Liver (tissue), 8 donors: ENCODE measurements at regions not wholly inside any gene's neighbourhood (a gene's known extent, or its start where the extent isn't known, plus 50 kb on each side); places are given as distances from the start of the nearest gene placed in this dataset.

ENCODE experiments used
- DNase-seq: peaks from one replicate; pipeline ENCODE4 v3.0.0-alpha.2; 2017; ENCODE audit warnings: low spot score
- H3K27ac ChIP-seq, 2 donors: one replicate each; pipeline ENCODE4 v1.7.0; 2013; ENCODE audit warnings: inconsistent platforms in 2 of 2, low read length in 2 of 2, control low read depth in 1 of 2, low read depth in 1 of 2, mild to moderate bottlenecking in 1 of 2
- H3K27me3 ChIP-seq, 4 donors: one replicate each; pipeline versions ENCODE4 v1.6.1 to v1.7.0; 2013; ENCODE audit warnings: low read length in 3 of 4, inconsistent platforms in 1 of 4, mild to moderate bottlenecking in 1 of 4, moderate library complexity in 1 of 4; ENCODE audit not compliant: control insufficient read depth in 4 of 4, insufficient read depth in 4 of 4
- H3K36me3 ChIP-seq, 4 donors: one replicate each; pipeline versions ENCODE4 v1.6.1 to v1.7.0; 2013; ENCODE audit warnings: low read length in 3 of 4, mild to moderate bottlenecking in 3 of 4, low read depth in 1 of 4, moderate library complexity in 1 of 4; ENCODE audit not compliant: control insufficient read depth in 4 of 4, insufficient read depth in 3 of 4
- H3K4me1 ChIP-seq, 4 donors: one replicate each; pipeline versions ENCODE4 v1.6.1 to v1.7.0; 2013; ENCODE audit warnings: low read length in 3 of 4, mild to moderate bottlenecking in 3 of 4, moderate library complexity in 1 of 4; ENCODE audit not compliant: control insufficient read depth in 4 of 4, insufficient read depth in 4 of 4
- H3K4me3 ChIP-seq, 3 donors: one replicate each; pipeline versions ENCODE4 v1.6.1 to v1.7.0; 2013; ENCODE audit warnings: low read length in 3 of 3, control low read depth in 1 of 3, low read depth in 1 of 3, mild to moderate bottlenecking in 1 of 3
- H3K9ac ChIP-seq, 2 donors: one replicate each; pipeline ENCODE4 v1.7.0; 2013; ENCODE audit warnings: low read length in 2 of 2, mild to moderate bottlenecking in 2 of 2, moderate library complexity in 2 of 2, control low read depth in 1 of 2, low read depth in 1 of 2
- H3K9me3 ChIP-seq, 4 donors: one replicate each; pipeline versions ENCODE4 v1.6.1 to v1.7.0; 2013; ENCODE audit warnings: low read length in 3 of 4; ENCODE audit not compliant: control insufficient read depth in 4 of 4
- ATF3 ChIP-seq: IDR thresholded peaks from 2 replicates; pipeline ENCODE4 v1.6.1; 2016; ENCODE audit warnings: antibody characterized with exemption
- CTCF ChIP-seq: fragments of 150-350 bp; IDR thresholded peaks from 2 replicates; pipeline ENCODE4 v1.5.1; 2017; ENCODE audit warnings: improper control_type of control experiment, low read depth, low read length; ENCODE audit not compliant: missing input control
- EGR1 ChIP-seq, 2 donors: IDR thresholded peaks; 2 replicates each; pipeline ENCODE4 v1.6.1; 2016 to 2018; ENCODE audit warnings: antibody characterized with exemption in 2 of 2, low read depth in 2 of 2
- FOXA1 ChIP-seq: IDR thresholded peaks from 2 replicates; pipeline ENCODE4 v1.6.1; 2016; ENCODE audit warnings: antibody characterized with exemption
- FOXA2 ChIP-seq: IDR thresholded peaks from 2 replicates; pipeline ENCODE4 v1.6.1; 2016; ENCODE audit warnings: antibody characterized with exemption
- GABPA ChIP-seq, 2 donors: IDR thresholded peaks in 1 of 2; conservative IDR thresholded peaks in 1 of 2; 2 replicates each; pipeline ENCODE4 v1.6.1; 2016; ENCODE audit warnings: antibody characterized with exemption in 2 of 2, mild to moderate bottlenecking in 1 of 2, moderate library complexity in 1 of 2
- HNF4A ChIP-seq, 2 donors: conservative IDR thresholded peaks; 2 replicates each; pipeline ENCODE4 v1.6.1; 2016; ENCODE audit warnings: antibody characterized with exemption in 2 of 2, mild to moderate bottlenecking in 2 of 2
- JUND ChIP-seq, 2 donors: IDR thresholded peaks; 2 replicates each; pipeline ENCODE4 v1.6.1; 2016; ENCODE audit warnings: antibody characterized with exemption in 2 of 2
- MAX ChIP-seq: IDR thresholded peaks from 2 replicates; pipeline ENCODE4 v1.6.1; 2016; ENCODE audit warnings: antibody characterized with exemption
- NR2F2 ChIP-seq: IDR thresholded peaks from 2 replicates; pipeline ENCODE4 v1.6.1; 2016; ENCODE audit warnings: antibody characterized with exemption
- RAD21 ChIP-seq, 2 donors: IDR thresholded peaks; 2 replicates each; pipeline ENCODE4 v1.6.1; 2016; ENCODE audit warnings: antibody characterized with exemption in 2 of 2, mild to moderate bottlenecking in 2 of 2
- RXRA ChIP-seq, 2 donors: IDR thresholded peaks; 2 replicates each; pipeline ENCODE4 v1.6.1; 2017 to 2018; ENCODE audit warnings: antibody characterized with exemption in 2 of 2, mild to moderate bottlenecking in 1 of 2
- SP1 ChIP-seq: IDR thresholded peaks from 2 replicates; pipeline ENCODE4 v1.6.1; 2018; ENCODE audit warnings: antibody characterized with exemption, mild to moderate bottlenecking
- TAF1 ChIP-seq: conservative IDR thresholded peaks from 2 replicates; pipeline ENCODE4 v1.6.1; 2016; ENCODE audit warnings: antibody characterized with exemption, mild to moderate bottlenecking
- YY1 ChIP-seq: IDR thresholded peaks from 2 replicates; pipeline ENCODE4 v1.6.1; 2016; ENCODE audit warnings: antibody characterized with exemption, mild to moderate bottlenecking
- WGBS: extraction: QIAGEN DNeasy Blood & Tissue Kit; methylation state at CpG from one replicate; pipeline ENCODE4 v1.1.7; 2013; 5-methylcytosine and 5-hydroxymethylcytosine counted together
- donor health status: healthy.
- donor health status: healthy.
- donor health status: healthy.
- donor health status: healthy.
- donor health status: healthy.

- no peaks in the 10 kb centered on the region for H3K4me1 ChIP-seq
- H3K9me3 ChIP-seq = no peaks in the 10 kb centered on the region
- TF ChIP-seq JUND (IDR thresholded peaks at IDR 0.05) = no peak
- H3K27ac ChIP-seq = no peak overlapping the region
- no peak overlapping the region for H3K9ac ChIP-seq
- no peaks in the 10 kb centered on the region for H3K27me3 ChIP-seq
- no peak for DNase-seq
- no peaks in the 10 kb centered on the region for H3K36me3 ChIP-seq
- 56% methylated on average over 6 of the region's 6 CpGs for WGBS
- H3K4me3 ChIP-seq = no peak overlapping the region
These were observed 170.3 kb upstream of the SETBP1 start for GRCh38 chr18:44510390-44510789.

GRCh38 chr18:44513233-44513632 lies 167.5 kb upstream of the SETBP1 start:
- TF ChIP-seq CTCF (no peak), SP1 (no peak), FOXA2 (no peak), TAF1 (no peak), YY1 (no peak)
- Histone ChIP-seq H3K4me1 (no peaks in the 10 kb centered on the region), H3K27me3 (no peaks in the 10 kb centered on the region), H3K4me3 (no peak overlapping the region), H3K9ac (no peak overlapping the region), H3K36me3 (no peaks in the 10 kb centered on the region), H3K9me3 (no peaks in the 10 kb centered on the region), H3K27ac (no peak overlapping the region)
- WGBS = 90% methylated on average over 3 of the region's 3 CpGs
- DNase-seq = no peak

- H3K36me3 ChIP-seq = no peaks in the 10 kb centered on the region
- no peaks in the 10 kb centered on the region for H3K27me3 ChIP-seq
- no peak overlapping the region for H3K9ac ChIP-seq
- TF ChIP-seq JUND (IDR thresholded peaks at IDR 0.05) (no peak), EGR1 (IDR thresholded peaks at IDR 0.05; ENCODE audit: low read depth in 2 of 2) (no peak), RXRA (IDR thresholded peaks at IDR 0.05) (no peak), RAD21 (IDR thresholded peaks at IDR 0.05) (no peak), HNF4A (conservative IDR thresholded peaks at IDR 0.05) (no peak), ATF3 (no peak), FOXA1 (no peak), SP1 (no peak)
- no peak overlapping the region for H3K4me3 ChIP-seq
- no peaks in the 10 kb centered on the region for H3K9me3 ChIP-seq
- DNase-seq = no peak
- H3K4me1 ChIP-seq = no peaks in the 10 kb centered on the region
- no peak overlapping the region for H3K27ac ChIP-seq
- WGBS = 56% methylated on average over 1 of the region's 1 CpG
These were observed 166.6 kb upstream of the SETBP1 start for GRCh38 chr18:44514106-44514505.

GRCh38 chr18:44514766-44515165 lies 165.9 kb upstream of the SETBP1 start:
- Histone ChIP-seq H3K9me3 (no peaks in the 10 kb centered on the region), H3K4me3 (no peak overlapping the region), H3K27ac (no peak overlapping the region), H3K36me3 (no peaks in the 10 kb centered on the region), H3K4me1 (no peaks in the 10 kb centered on the region), H3K9ac (no peak overlapping the region), H3K27me3 (no peaks in the 10 kb centered on the region)
- no peak for TF ChIP-seq FOXA1
- no peak for TF ChIP-seq EGR1 (IDR thresholded peaks at IDR 0.05; ENCODE audit: low read depth in 2 of 2)
- no peak for TF ChIP-seq FOXA2
- TF ChIP-seq RXRA (IDR thresholded peaks at IDR 0.05) = no peak
- TF ChIP-seq RAD21 (IDR thresholded peaks at IDR 0.05) = no peak
- TF ChIP-seq NR2F2 = no peak
- TF ChIP-seq JUND (IDR thresholded peaks at IDR 0.05) = no peak
- TF ChIP-seq GABPA (IDR thresholded peaks at IDR 0.05 in 1 of 2, conservative IDR thresholded peaks at IDR 0.05 in 1 of 2) = no peak
- TF ChIP-seq MAX = no peak
- no peak for TF ChIP-seq TAF1
- no peak for TF ChIP-seq CTCF
- no peak for TF ChIP-seq SP1
- WGBS = 89% methylated on average over 1 of the region's 1 CpG
- DNase-seq = no peak
